MM.1S (cell line): ENCODE measurements at regions not wholly inside any gene's neighbourhood (a gene's known extent, or its start where the extent isn't known, plus 50 kb on each side); places are given as distances from the start of the nearest gene placed in this dataset.

Experiments
- DNase-seq: peaks from one replicate; pipeline ENCODE4 v3.0.0-alpha.2; 2015
- H2AFZ ChIP-seq: fragments of 300-600 bp; sonication (generic); 2 replicates; pipeline ENCODE4 v1.6.0; 2016; ENCODE audit warnings: antibody characterized with exemption, low read length
- H3F3A ChIP-seq: fragments of 300-600 bp; sonication (generic); 2 replicates; pipeline ENCODE4 v1.6.1; 2016; ENCODE audit warnings: mild to moderate bottlenecking, antibody characterized with exemption, low read length, moderate library complexity, mixed read lengths; ENCODE audit not compliant: insufficient read depth
- H3K27ac ChIP-seq: fragments of 300-600 bp; sonication (generic); 2 replicates; pipeline ENCODE4 v1.5.1; 2016; ENCODE audit warnings: mild to moderate bottlenecking, low read length
- H3K27me3 ChIP-seq: fragments of 300-600 bp; sonication (generic); replicated peaks from 2 replicates; pipeline ENCODE4 v1.6.0; 2016; ENCODE audit warnings: low read length; ENCODE audit not compliant: insufficient read depth
- H3K36me3 ChIP-seq: fragments of 300-600 bp; sonication (generic); replicated peaks from 2 replicates; pipeline ENCODE4 v1.6.1; 2016; ENCODE audit warnings: mild to moderate bottlenecking, low read length, mixed read lengths; ENCODE audit not compliant: insufficient read depth
- H3K4me1 ChIP-seq: fragments of 300-600 bp; sonication (generic); 2 replicates; pipeline ENCODE4 v1.6.1; 2016; ENCODE audit warnings: low read length, mixed read lengths
- H3K4me2 ChIP-seq: fragments of 300-600 bp; sonication (generic); 2 replicates; pipeline ENCODE4 v1.6.0; 2016; ENCODE audit warnings: low read depth, low read length
- H3K4me3 ChIP-seq: fragments of 300-600 bp; sonication (generic); 2 replicates; pipeline ENCODE4 v1.5.1; 2016; ENCODE audit warnings: low read length, mixed read lengths
- H3K79me2 ChIP-seq: fragments of 300-600 bp; sonication (generic); 2 replicates; pipeline ENCODE4 v1.6.1; 2016; ENCODE audit warnings: mixed run types, low read length, mixed read lengths
- H3K9ac ChIP-seq: fragments of 300-600 bp; sonication (generic); 2 replicates; pipeline ENCODE4 v1.6.1; 2016; ENCODE audit warnings: low read length, mixed read lengths
- H3K9me2 ChIP-seq: fragments of 300-600 bp; sonication (generic); replicated peaks from 2 replicates; pipeline ENCODE4 v1.6.1; 2016; ENCODE audit warnings: mild to moderate bottlenecking, low read length, mixed read lengths; ENCODE audit not compliant: insufficient read depth
- H3K9me3 ChIP-seq: fragments of 300-600 bp; sonication (generic); replicated peaks from 2 replicates; pipeline ENCODE4 v1.6.1; 2016; ENCODE audit warnings: mild to moderate bottlenecking, low read length, mixed read lengths; ENCODE audit not compliant: insufficient read depth
- H4K20me1 ChIP-seq: fragments of 300-600 bp; sonication (generic); 2 replicates; pipeline ENCODE4 v1.6.1; 2016; ENCODE audit warnings: mild to moderate bottlenecking, low read length, moderate library complexity, mixed read lengths; ENCODE audit not compliant: insufficient read depth
- CTCF ChIP-seq: fragments of 300-600 bp; sonication (generic); IDR thresholded peaks from 2 replicates; pipeline ENCODE4 v1.5.1; 2016; ENCODE audit warnings: antibody characterized with exemption, low read length, mixed read lengths
- EZH2 ChIP-seq: fragments of 300-600 bp; sonication (generic); optimal IDR thresholded peaks from 2 replicates; pipeline ENCODE3; 2017; ENCODE audit warnings: low read depth, mild to moderate bottlenecking, antibody characterized with exemption, low read length, mixed read lengths
- EZH2phosphoT487 ChIP-seq: fragments of 300-600 bp; sonication (generic); IDR thresholded peaks from 2 replicates; pipeline ENCODE4 v1.6.1; 2018; ENCODE audit warnings: antibody characterized with exemption, low read length

- Histone ChIP-seq H3K27me3 (no peaks in the 10 kb centered on the region), H3K4me2 (no peak overlapping the region), H3F3A (no peaks in the 10 kb centered on the region), H4K20me1 (no peaks in the 10 kb centered on the region), H3K36me3 (no peaks in the 10 kb centered on the region), H3K9me2 (no peaks in the 10 kb centered on the region), H3K9ac (no peak overlapping the region), H3K9me3 (no peaks in the 10 kb centered on the region), H3K79me2 (no peaks in the 10 kb centered on the region), H3K4me3 (no peak overlapping the region), H3K4me1 (no peaks in the 10 kb centered on the region), H2AFZ (no peak overlapping the region), H3K27ac (no peak overlapping the region)
- no peak for TF ChIP-seq EZH2
- DNase-seq, result no peak
These were observed 1814.9 kb downstream of the SLITRK5 start for GRCh38 chr13:89486065-89486464.

GRCh38 chr13:89486709-89487108 is 1815.5 kb downstream of the SLITRK5 start:
- no peaks in the 10 kb centered on the region for H3K36me3 ChIP-seq
- TF ChIP-seq CTCF (no peak), EZH2 (no peak), EZH2phosphoT487 (no peak)
- DNase-seq, result no peak
- no peaks in the 10 kb centered on the region for H3K9me2 ChIP-seq
- no peaks in the 10 kb centered on the region for H3F3A ChIP-seq
- H3K79me2 ChIP-seq, result no peaks in the 10 kb centered on the region
- no peak overlapping the region for H3K9ac ChIP-seq
- H3K4me1 ChIP-seq, result no peaks in the 10 kb centered on the region
- H4K20me1 ChIP-seq, result no peaks in the 10 kb centered on the region
- H3K9me3 ChIP-seq, result no peaks in the 10 kb centered on the region
- H3K4me3 ChIP-seq, result no peak overlapping the region
- no peak overlapping the region for H2AFZ ChIP-seq
- H3K4me2 ChIP-seq, result no peak overlapping the region
- H3K27me3 ChIP-seq, result no peaks in the 10 kb centered on the region
- H3K27ac ChIP-seq, result no peak overlapping the region

GRCh38 chr13:89490661-89491060 is 1819.5 kb downstream of the SLITRK5 start:
- no peak for DNase-seq
- no peaks in the 10 kb centered on the region for H4K20me1 ChIP-seq
- no peaks in the 10 kb centered on the region for H3K4me1 ChIP-seq
- no peaks in the 10 kb centered on the region for H3K36me3 ChIP-seq
- H3K79me2 ChIP-seq, result no peaks in the 10 kb centered on the region
- TF ChIP-seq EZH2, result no peak
- no peak for TF ChIP-seq CTCF
- no peak for TF ChIP-seq EZH2phosphoT487
- H3K9ac ChIP-seq, result no peak overlapping the region
- no peaks in the 10 kb centered on the region for H3K27me3 ChIP-seq
- H3K4me2 ChIP-seq, result no peak overlapping the region
- H3K9me3 ChIP-seq, result no peaks in the 10 kb centered on the region
- H3K27ac ChIP-seq, result no peak overlapping the region
- no peaks in the 10 kb centered on the region for H3K9me2 ChIP-seq
- no peak overlapping the region for H2AFZ ChIP-seq
- H3K4me3 ChIP-seq, result no peak overlapping the region
- H3F3A ChIP-seq, result no peaks in the 10 kb centered on the region

- no peaks in the 10 kb centered on the region for H3K9me3 ChIP-seq
- no peak for TF ChIP-seq EZH2
- no peak for TF ChIP-seq EZH2phosphoT487
- TF ChIP-seq CTCF, result no peak
- no peaks in the 10 kb centered on the region for H3K4me1 ChIP-seq
- H3K79me2 ChIP-seq, result no peaks in the 10 kb centered on the region
- H3K36me3 ChIP-seq, result no peaks in the 10 kb centered on the region
- H4K20me1 ChIP-seq, result no peaks in the 10 kb centered on the region
- no peak overlapping the region for H3K9ac ChIP-seq
- no peak overlapping the region for H3K4me2 ChIP-seq
- H2AFZ ChIP-seq, result no peak overlapping the region
- no peak overlapping the region for H3K27ac ChIP-seq
- no peaks in the 10 kb centered on the region for H3K27me3 ChIP-seq
- no peaks in the 10 kb centered on the region for H3K9me2 ChIP-seq
- no peaks in the 10 kb centered on the region for H3F3A ChIP-seq
- no peak overlapping the region for H3K4me3 ChIP-seq
- DNase-seq, result no peak
These were observed 1825.3 kb downstream of the SLITRK5 start for GRCh38 chr13:89496478-89496877.
